ENCODE measurements at regions not wholly inside any gene's neighbourhood (a gene's known extent, or its start where the extent isn't known, plus 50 kb on each side); places are given as distances from the start of the nearest gene placed in this dataset.

GRCh38 chr9:71619926-71620325, 148.4 kb downstream of the CEMIP2 start:
- TF ChIP-seq POLR2A (IDR thresholded peaks at IDR 0.05) (no peak), CTCF (IDR thresholded peaks at IDR 0.05 in 4 of 5, conservative IDR thresholded peaks at IDR 0.05 in 1 of 5) (no peak)
